ENCODE measurements at regions not wholly inside any gene's neighbourhood (a gene's known extent, or its start where the extent isn't known, plus 50 kb on each side); places are given as distances from the start of the nearest gene placed in this dataset.

- H3K4me3 ChIP-seq: no peak overlapping the region
- 67 to 77% (median 75%) methylated on average over 3 of the region's 3 CpGs for WGBS, 3 donors
- TF ChIP-seq POLR2A (IDR thresholded peaks at IDR 0.05) (no peak), CTCF (IDR thresholded peaks at IDR 0.05) (no peak), EP300 (IDR thresholded peaks at IDR 0.05) (no peak)
- no peaks in the 10 kb centered on the region for H3K4me1 ChIP-seq (ENCODE audit: insufficient read depth)
- no peak overlapping the region for H3K27ac ChIP-seq
- H3K27me3 ChIP-seq: no peaks in the 10 kb centered on the region
- no peaks in the 10 kb centered on the region for H3K36me3 ChIP-seq
- no peak for DNase-seq
- no peaks in the 10 kb centered on the region for H3K9me3 ChIP-seq
- intact Hi-C loops (cut with DNase I): no loop called here
These were observed 274.8 kb downstream of the TEX29 start for GRCh38 chr13:111595276-111595675.

- Histone ChIP-seq H3K36me3 (no peaks in the 10 kb centered on the region), H3K4me1 (ENCODE audit: insufficient read depth) (no peaks in the 10 kb centered on the region), H3K9me3 (no peaks in the 10 kb centered on the region), H3K27me3 (no peaks in the 10 kb centered on the region), H3K4me3 (no peak overlapping the region), H3K27ac (no peak overlapping the region)
- 76 to 94% (median 85%) methylated on average over 11 of the region's 11 CpGs for WGBS, 3 donors
- intact Hi-C loops (cut with DNase I): no loop called here
- TF ChIP-seq POLR2A (IDR thresholded peaks at IDR 0.05) (no peak), CTCF (IDR thresholded peaks at IDR 0.05) (no peak), EP300 (IDR thresholded peaks at IDR 0.05) (no peak)
- DNase-seq: no peak
These were observed 275.3 kb downstream of the TEX29 start for GRCh38 chr13:111595791-111596190.

DNA sequence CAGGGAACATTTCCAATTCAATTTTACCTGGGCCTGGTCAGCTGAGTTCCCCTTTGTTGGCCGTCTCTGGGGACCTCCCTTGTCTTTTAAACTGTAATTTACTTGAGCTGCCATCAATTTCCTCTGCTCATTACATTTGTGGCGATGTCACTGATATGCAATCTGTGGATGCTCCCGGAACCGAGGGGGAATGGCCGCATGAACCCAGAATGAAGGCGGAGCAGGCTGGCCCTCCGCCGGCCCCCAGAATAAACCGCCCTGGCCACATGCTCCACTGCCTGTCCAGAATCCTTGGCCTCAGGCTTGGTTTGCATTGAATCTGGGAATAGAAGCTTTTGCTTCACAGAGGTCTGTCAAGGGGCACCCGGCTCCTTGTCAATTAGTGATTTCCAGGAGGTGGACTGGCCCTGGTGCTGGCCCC lies 276.8 kb downstream of the TEX29 start:
- WGBS, 3 donors: 52 to 64% (median 57%) methylated on average over 10 of the region's 10 CpGs
- no peak overlapping the region for H3K27ac ChIP-seq
- no peaks in the 10 kb centered on the region for H3K4me1 ChIP-seq (ENCODE audit: insufficient read depth)
- TF ChIP-seq POLR2A (IDR thresholded peaks at IDR 0.05) (no peak), EP300 (IDR thresholded peaks at IDR 0.05) (no peak), CTCF (IDR thresholded peaks at IDR 0.05) (no peak)
- no peaks in the 10 kb centered on the region for H3K9me3 ChIP-seq
- DNase-seq: no peak
- H3K4me3 ChIP-seq: no peak overlapping the region
- no peaks in the 10 kb centered on the region for H3K36me3 ChIP-seq
- no peaks in the 10 kb centered on the region for H3K27me3 ChIP-seq
- intact Hi-C loops (cut with DNase I): no loop called here

DNA sequence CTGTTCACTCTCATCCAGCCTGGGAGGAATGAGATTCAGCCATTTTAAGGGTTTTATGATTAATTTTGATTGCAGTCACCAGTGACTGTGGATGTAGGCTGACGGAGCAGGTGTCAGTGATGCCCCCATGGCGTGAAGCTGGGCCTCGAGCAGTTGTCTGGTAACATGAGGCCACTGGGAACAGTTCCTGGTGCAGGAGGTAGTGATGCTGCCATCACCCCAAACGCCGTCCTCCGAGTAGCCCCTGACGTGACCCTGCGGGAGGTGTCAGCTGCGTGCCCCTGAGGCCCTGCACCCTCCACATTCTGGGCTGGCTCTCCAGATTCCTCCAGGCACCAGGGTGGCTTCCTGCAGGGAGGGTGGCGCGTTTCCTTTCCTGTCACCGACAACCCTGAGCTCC lies 277.2 kb downstream of the TEX29 start:
- intact Hi-C loops (cut with DNase I): no loop called here
- WGBS, 3 donors: 69 to 83% (median 74%) methylated on average over 12 of the region's 12 CpGs
- TF ChIP-seq EP300 (IDR thresholded peaks at IDR 0.05) (no peak), POLR2A (IDR thresholded peaks at IDR 0.05) (no peak), CTCF (IDR thresholded peaks at IDR 0.05) (no peak)

DNA sequence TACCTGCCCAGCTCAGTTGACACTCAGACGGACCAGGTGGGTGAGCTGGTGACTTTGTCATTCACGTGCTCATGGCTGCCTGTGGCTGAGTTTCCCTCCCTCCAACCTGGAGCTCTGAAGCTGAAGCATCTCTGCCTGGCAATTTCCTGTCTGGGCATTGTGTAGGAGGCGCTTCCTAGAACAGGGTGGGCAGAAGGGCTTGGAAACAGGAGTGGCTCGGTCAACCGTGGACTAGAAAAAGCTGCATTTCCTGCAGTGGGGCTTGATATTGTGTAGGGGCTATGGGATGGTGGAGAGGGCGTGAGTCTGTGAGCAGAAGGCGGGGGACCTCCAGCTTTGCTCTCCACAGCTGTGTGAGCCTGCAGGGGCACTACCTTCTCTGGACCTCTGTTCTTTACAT lies 278.3 kb downstream of the TEX29 start:
- TF ChIP-seq CTCF (IDR thresholded peaks at IDR 0.05) (no peak), POLR2A (IDR thresholded peaks at IDR 0.05) (no peak), EP300 (IDR thresholded peaks at IDR 0.05) (no peak)
- Histone ChIP-seq H3K27me3 (no peaks in the 10 kb centered on the region), H3K4me1 (ENCODE audit: insufficient read depth) (no peaks in the 10 kb centered on the region), H3K4me3 (no peak overlapping the region), H3K36me3 (no peaks in the 10 kb centered on the region), H3K9me3 (no peaks in the 10 kb centered on the region), H3K27ac (no peak overlapping the region)
- intact Hi-C loops (cut with DNase I): no loop called here
- 47 to 69% (median 62%) methylated on average over 7 of the region's 7 CpGs for WGBS, 3 donors
- DNase-seq: no peak

More for the DNA sequence above, 277.2 kb downstream of the TEX29 start:
- Histone ChIP-seq H3K27ac (no peak overlapping the region), H3K36me3 (no peaks in the 10 kb centered on the region), H3K4me3 (no peak overlapping the region), H3K9me3 (no peaks in the 10 kb centered on the region), H3K27me3 (no peaks in the 10 kb centered on the region), H3K4me1 (ENCODE audit: insufficient read depth) (no peaks in the 10 kb centered on the region)
- DNase-seq: no peak

Measured in ovary (tissue), 7 donors.